GM18909 (cell line): ENCODE measurements at regions not wholly inside any gene's neighbourhood (a gene's known extent, or its start where the extent isn't known, plus 50 kb on each side); places are given as distances from the start of the nearest gene placed in this dataset.
"Not testable (repeated sequence)": the region's sequence is repeated elsewhere in the genome, so short reads cannot be mapped to it uniquely, and the experiment has no call there.

Experiments
- ATAC-seq: cut with Tn5 transposase; IDR thresholded peaks from one replicate; pipeline ENCODE4 v1.9.1; 2021; ENCODE audit warnings: mild to moderate bottlenecking; ENCODE audit not compliant: unreplicated experiment, poor library complexity

DNA sequence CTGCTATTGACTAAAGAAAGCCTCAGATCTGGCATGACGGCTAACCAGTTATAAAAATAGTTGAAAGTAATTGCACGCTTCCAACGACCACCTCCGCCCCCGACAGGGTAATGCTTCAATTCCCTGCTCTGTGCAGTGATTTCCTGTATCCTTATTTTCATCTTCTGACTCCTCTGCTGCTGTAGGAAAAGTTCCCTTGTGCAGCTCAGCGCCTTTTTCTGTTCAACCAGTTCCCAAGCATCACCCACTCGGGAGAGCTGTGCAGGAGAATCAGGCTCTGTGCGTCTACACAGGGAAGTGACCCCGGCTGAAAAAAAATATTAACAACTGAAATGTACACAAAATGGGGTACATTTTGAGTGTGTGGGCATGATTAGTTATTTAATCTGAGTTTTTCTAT lies 91.3 kb upstream of the COPS8 start:
- no peak for ATAC-seq

DNA sequence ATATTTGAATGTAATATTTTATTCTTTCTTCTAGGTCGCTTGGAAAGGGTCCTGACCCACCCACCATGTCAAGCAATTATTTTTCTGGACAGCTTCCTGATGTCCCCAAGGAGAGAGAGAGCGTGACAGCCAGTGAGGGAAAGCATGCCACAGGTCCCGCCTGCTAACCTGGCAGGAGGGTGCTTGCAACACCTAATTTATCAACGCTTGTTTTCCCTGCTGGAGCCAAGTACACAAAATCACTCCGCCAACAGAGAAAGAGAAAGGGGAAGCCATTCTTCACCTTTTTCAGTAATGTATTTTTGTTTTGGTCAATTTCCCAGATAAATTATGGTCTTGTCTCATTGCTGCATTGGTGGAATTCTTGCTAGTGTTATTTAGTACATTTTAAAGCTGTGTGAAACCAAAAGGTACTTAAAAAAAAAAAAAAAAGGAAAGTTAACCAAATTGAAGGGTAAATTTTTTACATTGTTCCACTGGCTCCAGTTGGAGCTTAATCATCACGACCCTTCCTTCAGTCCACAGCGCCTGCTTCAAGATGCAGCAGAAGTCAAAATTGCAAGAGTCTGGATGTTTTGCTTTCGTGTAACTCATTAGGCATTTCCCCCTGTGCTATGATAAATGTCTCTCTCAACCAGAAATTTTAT lies 88.5 kb upstream of the COPS8 start:
- ATAC-seq: no peak

- no peak for ATAC-seq
Measured at GRCh38 chr2:236998236-236998635, 87.5 kb upstream of the COPS8 start.

- no peak for ATAC-seq
Measured at GRCh38 chr2:236998758-236999157, 86.9 kb upstream of the COPS8 start.

GRCh38 chr2:237000481-237000880 lies 85.2 kb upstream of the COPS8 start:
- no peak for ATAC-seq

GRCh38 chr2:237005341-237005740 lies 80.3 kb upstream of the COPS8 start:
- ATAC-seq: not testable (repeated sequence)

- no peak for ATAC-seq
Measured at GRCh38 chr2:237011206-237011795, 74.4 kb upstream of the COPS8 start.

DNA sequence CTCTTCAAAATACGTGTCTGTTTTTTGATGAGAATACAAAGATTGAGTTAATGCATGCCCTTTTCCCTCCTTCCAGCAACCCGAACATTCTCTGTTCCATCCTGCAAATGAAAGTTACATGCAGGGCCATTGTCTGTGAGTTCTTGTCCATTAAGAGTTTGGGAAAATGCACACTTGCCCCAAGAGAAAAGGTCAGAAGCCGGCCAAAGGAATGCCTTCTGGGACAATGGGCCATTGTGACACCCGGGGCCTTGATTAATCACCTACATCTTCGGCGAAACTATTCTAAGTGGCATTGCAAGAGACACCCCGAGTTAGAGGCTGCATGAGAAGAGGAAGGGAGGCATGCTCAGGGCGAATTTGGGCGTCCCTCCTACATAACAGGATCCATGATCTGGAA lies 73.7 kb upstream of the COPS8 start:
- ATAC-seq: no peak

DNA sequence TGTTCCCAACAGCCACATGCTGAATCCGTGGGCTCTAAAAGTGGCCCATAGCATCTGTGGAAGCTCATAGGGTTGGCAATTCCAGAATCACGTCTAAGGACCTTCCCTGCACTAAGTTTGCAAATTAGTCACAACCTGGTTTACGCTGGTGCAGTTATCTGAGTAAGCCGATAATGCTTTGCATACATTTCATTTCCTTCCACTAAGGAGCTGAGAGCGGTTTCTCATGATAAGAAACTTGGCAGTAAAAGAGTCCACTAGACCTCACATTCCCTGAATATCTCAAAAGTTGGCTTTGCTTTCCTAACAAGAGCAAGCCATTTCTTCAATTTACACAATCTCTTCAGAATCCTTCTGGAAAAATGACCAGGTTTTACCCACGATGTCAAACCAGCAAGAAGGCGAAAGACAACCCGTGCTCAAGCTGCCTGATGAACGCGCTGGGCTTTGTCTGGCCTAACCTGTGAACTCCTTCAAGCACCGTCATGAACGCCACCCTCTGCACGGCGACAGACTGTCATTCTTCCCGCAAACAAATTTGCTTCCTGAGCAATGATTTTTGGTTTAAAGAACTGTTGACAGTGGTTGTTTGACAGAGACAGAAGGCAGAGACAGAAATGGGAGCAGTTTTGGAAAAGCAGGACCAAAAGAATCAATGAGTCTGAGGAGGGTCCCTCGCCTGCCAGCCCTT lies 73.0 kb upstream of the COPS8 start:
- no peak for ATAC-seq

- ATAC-seq: no peak
Measured at GRCh38 chr2:237016121-237016915, 69.4 kb upstream of the COPS8 start.

DNA sequence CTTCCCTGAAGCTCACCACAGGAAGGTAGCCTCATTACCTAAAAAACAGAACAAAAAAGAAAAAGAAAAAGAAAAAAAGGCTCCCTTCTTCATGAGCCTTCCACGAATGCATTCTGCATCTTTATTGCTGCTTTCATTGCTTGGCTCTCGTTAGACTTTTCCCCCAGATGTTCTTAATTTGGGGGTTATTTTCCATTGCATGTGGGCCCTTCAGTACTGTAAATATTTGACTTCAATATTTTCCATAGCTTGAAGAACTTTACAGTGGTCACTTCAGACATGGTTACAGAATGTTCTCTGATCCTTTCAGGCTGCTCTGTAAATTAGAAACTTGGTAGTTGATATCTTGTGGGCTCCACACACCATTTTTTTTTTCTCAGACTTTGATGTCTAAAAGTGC lies 65.6 kb upstream of the COPS8 start:
- ATAC-seq: no peak

DNA sequence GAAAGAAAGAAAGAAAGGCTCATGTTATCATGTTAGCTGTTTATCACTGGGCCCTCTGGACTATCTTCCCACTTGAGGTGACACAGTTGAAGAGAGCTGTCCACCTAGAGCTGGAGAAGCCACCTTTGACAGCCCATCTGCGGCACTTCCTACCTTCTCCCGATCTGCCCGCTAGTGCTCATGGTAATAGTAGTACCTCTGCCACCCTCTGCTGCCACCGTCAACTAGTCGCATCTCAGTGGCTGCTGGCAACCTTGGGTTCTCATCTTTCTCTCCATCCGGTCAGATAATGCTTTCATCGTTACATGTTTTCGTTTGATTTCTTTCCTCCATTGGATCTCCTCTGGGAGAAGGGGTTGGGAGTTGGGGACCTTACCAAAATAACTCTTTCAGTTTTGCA lies 63.2 kb upstream of the COPS8 start:
- no peak for ATAC-seq

DNA sequence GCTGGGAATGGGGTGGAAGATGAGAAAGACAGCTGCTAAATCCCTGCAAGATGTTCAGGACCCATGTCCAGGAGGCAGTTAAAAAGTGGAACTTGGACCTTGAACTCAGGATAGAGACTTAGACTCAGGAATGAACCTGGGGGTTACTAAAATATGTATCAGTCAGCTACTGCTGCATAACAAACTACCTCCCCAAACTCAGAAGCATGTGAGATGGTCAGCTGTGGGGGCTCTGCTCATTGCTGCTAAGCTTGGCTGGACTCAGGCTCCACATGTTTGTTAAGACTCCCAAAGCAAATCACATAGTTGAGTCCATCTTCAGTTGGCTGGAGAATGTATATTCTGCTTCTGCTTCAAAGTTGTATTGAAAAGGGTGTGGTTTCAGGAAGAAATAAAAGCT lies 61.4 kb upstream of the COPS8 start:
- ATAC-seq: no peak

DNA sequence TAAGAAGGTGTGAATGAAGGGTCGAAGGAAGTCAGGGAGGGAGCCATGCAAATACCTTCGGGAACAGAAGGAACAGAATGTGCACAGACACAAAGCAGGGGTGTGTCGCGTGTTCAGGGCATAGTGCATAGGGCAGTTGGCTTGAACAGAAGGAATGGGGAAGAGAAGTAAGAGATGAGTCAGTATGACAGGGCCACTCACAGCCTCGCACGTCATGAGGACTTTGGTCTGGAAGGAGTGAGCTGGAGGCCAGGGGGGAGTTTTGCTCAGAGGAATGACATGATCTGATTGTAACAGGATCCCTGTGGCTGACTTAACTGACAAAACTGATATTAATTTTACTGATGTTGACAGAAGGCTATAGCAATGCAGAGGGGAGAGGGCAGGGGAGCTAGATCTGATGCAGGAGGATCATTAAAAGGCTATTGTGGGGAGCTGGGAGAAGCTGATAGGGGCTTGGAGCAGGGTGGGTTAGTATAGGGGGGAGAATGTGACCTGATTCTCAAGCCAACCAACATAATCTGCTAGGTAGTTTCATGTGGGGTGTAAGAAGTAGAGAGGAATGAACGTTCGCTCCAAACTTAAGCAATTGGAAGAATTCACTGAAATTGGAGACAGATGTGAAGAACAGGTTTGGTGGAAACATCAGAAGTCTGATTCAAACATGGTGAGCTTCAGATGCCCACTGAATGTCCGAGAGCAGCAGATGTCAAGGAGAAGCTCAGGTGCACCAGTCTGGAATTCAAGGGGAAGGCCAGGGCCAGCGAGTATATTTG lies 60.4 kb upstream of the COPS8 start:
- no peak for ATAC-seq

- no peak for ATAC-seq
Measured at GRCh38 chr2:237026981-237027711, 58.5 kb upstream of the COPS8 start.

DNA sequence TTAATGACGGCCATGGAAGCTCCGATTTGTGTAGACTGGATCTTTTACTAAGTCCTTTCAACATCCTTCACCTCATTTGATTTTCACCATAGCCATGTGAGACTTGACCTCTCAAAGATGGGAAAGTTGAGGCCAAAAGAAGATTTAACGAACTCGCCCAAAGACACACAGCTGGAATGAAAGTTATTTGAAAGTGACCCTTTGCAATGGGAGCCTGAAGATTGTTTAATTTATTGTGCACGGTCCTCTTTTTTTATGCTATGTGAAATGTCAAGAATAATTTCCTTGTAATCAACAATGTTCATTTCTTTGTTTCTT lies 58.0 kb upstream of the COPS8 start:
- no peak for ATAC-seq

DNA sequence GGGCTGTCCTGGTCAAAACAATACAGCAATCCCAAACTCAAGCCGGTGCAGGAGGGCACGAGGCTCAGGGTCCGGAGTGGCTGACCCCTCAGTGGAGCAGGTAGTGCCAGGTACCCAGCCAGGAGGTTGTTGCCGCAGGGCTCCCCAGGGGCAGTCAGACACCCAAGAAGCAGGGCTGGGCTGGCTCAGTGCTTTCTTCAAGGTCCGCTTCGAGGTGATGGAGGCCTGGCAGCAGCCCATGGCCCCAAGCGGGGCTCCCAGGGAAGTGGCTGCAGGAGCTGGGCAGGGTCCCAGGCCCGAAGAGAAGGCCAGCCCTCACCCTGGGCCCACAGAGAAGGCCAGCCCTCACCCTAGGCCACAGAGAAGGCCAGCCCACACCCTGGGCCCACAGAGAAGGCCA lies 55.3 kb upstream of the COPS8 start:
- ATAC-seq: no peak

DNA sequence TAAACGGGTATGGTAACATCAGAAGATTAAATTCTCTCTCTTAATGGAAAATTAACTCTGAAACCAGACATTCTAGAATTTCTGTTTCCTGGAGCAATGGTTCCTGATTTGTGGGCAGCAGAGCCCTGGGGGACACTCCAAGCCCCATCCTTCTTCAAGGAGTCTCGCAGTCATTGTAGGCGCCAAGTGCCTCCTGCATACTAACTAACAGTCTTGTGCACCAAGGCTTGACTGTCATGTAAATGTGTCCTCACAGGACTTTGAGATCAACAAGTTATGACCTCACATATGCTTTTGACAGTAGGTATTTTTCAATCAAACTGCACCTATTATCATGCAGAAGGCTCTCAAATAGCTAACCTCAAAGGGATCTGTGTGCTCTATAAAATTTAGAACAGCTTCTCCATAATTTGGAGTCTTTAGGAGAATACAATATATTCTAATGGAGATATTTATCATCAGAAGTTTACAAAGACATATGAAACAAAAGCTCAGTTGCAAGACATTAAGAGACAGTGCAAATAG lies 52.1 kb upstream of the COPS8 start:
- ATAC-seq: no peak

GRCh38 chr2:237035781-237036475 lies 49.8 kb upstream of the COPS8 start:
- no peak for ATAC-seq
